ENCODE measurements at regions not wholly inside any gene's neighbourhood (a gene's known extent, or its start where the extent isn't known, plus 50 kb on each side); places are given as distances from the start of the nearest gene placed in this dataset.

DNA sequence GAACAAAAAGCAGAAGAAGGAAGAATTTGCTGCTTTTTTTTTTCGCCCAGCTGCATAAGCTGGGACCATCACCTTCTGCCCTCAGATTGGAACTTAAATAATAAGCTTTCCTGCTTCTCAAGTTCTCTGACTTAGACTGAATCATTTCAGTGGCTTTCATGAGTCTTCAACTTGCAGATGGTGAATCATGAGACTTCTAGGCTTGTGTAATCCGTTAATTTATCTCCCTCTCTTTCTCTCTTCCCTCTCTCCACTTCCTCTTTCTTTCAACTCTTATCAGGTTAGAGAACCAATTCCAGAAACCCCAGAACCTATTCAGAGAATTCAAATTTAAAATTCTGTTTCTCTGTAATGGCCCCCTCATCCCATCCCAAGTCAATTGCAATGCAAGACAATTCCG, 1153.7 kb downstream of the PCDH9 start:
- TF ChIP-seq CTCF (conservative IDR thresholded peaks at IDR 0.05) = no peak
- TF ChIP-seq ZFX (IDR thresholded peaks at IDR 0.05) = no peak

Measured in C4-2B (cell line).